H9 (cell line): ENCODE measurements at regions not wholly inside any gene's neighbourhood (a gene's known extent, or its start where the extent isn't known, plus 50 kb on each side); places are given as distances from the start of the nearest gene placed in this dataset.

Source experiments
- DNase-seq: peaks from one replicate; pipeline ENCODE4 v3.0.0-alpha.2; 2017
- H2AFZ ChIP-seq: one replicate; pipeline ENCODE4 v1.6.1; 2013; ENCODE audit warnings: mild to moderate bottlenecking, low read length, control low read depth, moderate library complexity
- H2AK5ac ChIP-seq: 2 replicates; pipeline ENCODE4 v1.6.1; 2013; ENCODE audit warnings: low read length, control low read depth, mixed read lengths; ENCODE audit not compliant: insufficient read length
- H2BK120ac ChIP-seq: one replicate; pipeline ENCODE4 v1.6.1; 2013; ENCODE audit warnings: low read depth, mild to moderate bottlenecking, low read length, control low read depth, inconsistent platforms; ENCODE audit not compliant: poor library complexity, severe bottlenecking
- H2BK12ac ChIP-seq: 2 replicates; pipeline ENCODE4 v1.6.1; 2013; ENCODE audit warnings: low read length, control low read depth, mixed read lengths, low read depth; ENCODE audit not compliant: insufficient read length
- H2BK15ac ChIP-seq: 2 replicates; pipeline ENCODE4 v1.6.1; 2013; ENCODE audit warnings: low read depth, low read length, control low read depth
- H2BK20ac ChIP-seq: one replicate; pipeline ENCODE4 v1.6.1; 2013; ENCODE audit warnings: low read depth, mild to moderate bottlenecking, low read length, control low read depth, inconsistent platforms; ENCODE audit not compliant: poor library complexity, severe bottlenecking
- H2BK5ac ChIP-seq: 2 replicates; pipeline ENCODE4 v1.6.1; 2013; ENCODE audit warnings: low read length, control low read depth, mixed read lengths; ENCODE audit not compliant: insufficient read length
- H3K14ac ChIP-seq: 2 replicates; pipeline ENCODE4 v1.6.1; 2013; ENCODE audit warnings: low read length, control low read depth; ENCODE audit not compliant: insufficient read depth
- H3K18ac ChIP-seq: 2 replicates; pipeline ENCODE4 v1.6.1; 2013; ENCODE audit warnings: low read depth, mild to moderate bottlenecking, mixed read lengths, low read length, control low read depth; ENCODE audit not compliant: insufficient read length
- H3K23ac ChIP-seq: 2 replicates; pipeline ENCODE4 v1.6.1; 2013; ENCODE audit warnings: low read length, control low read depth, mixed read lengths, low read depth; ENCODE audit not compliant: insufficient read length
- H3K23me2 ChIP-seq: 2 replicates; pipeline ENCODE4 v1.6.1; 2013; ENCODE audit warnings: low read depth, mild to moderate bottlenecking, mixed read lengths, low read length, control low read depth; ENCODE audit not compliant: insufficient read length, poor library complexity, severe bottlenecking
- H3K27ac ChIP-seq: 2 replicates; pipeline ENCODE4 v1.5.1; 2013; ENCODE audit warnings: low read length, control low read depth, mixed read lengths, low read depth; ENCODE audit not compliant: insufficient read length
- H3K27me3 ChIP-seq: 2 replicates; pipeline ENCODE4 v1.6.1; 2013; ENCODE audit warnings: low read length, control low read depth, inconsistent platforms; ENCODE audit not compliant: insufficient read depth
- H3K4ac ChIP-seq: 2 replicates; pipeline ENCODE4 v1.6.1; 2013; ENCODE audit warnings: low read depth, mild to moderate bottlenecking, control low read depth, inconsistent platforms, low read length, moderate library complexity
- H3K4me1 ChIP-seq: 2 replicates; pipeline ENCODE4 v1.6.1; 2013; ENCODE audit warnings: low read length, control low read depth, inconsistent platforms; ENCODE audit not compliant: insufficient read depth
- H3K4me2 ChIP-seq: 2 replicates; pipeline ENCODE4 v1.6.1; 2013; ENCODE audit warnings: low read length, control low read depth, mixed read lengths; ENCODE audit not compliant: insufficient read length, insufficient read depth
- H3K56ac ChIP-seq: 2 replicates; pipeline ENCODE4 v1.6.1; 2013; ENCODE audit warnings: low read depth, mild to moderate bottlenecking, mixed read lengths, low read length, control low read depth; ENCODE audit not compliant: insufficient read length
- H3K79me1 ChIP-seq: 2 replicates; pipeline ENCODE4 v1.6.1; 2013; ENCODE audit warnings: low read depth, mild to moderate bottlenecking, moderate library complexity, low read length, control low read depth, inconsistent platforms; ENCODE audit not compliant: insufficient read depth, poor library complexity, severe bottlenecking
- H3K79me2 ChIP-seq: 2 replicates; pipeline ENCODE4 v1.6.1; 2013; ENCODE audit warnings: low read length, control low read depth, inconsistent platforms; ENCODE audit not compliant: insufficient read depth
- H3K9ac ChIP-seq: 2 replicates; pipeline ENCODE4 v1.6.1; 2013; ENCODE audit warnings: low read length, control low read depth, mixed read lengths; ENCODE audit not compliant: insufficient read length; ENCODE audit errors: extremely low read depth
- H3K9me3 ChIP-seq: one replicate; pipeline ENCODE4 v1.6.1; 2013; ENCODE audit warnings: low read depth, low read length, inconsistent platforms; ENCODE audit not compliant: control insufficient read depth
- H3T11ph ChIP-seq: one replicate; pipeline ENCODE4 v1.6.1; 2013; ENCODE audit warnings: mild to moderate bottlenecking, low read length, control low read depth, inconsistent platforms
- H4K20me1 ChIP-seq: one replicate; pipeline ENCODE4 v1.6.1; 2013; ENCODE audit not compliant: control insufficient read depth, insufficient read length, insufficient read depth
- H4K5ac ChIP-seq: 2 replicates; pipeline ENCODE4 v1.6.1; 2013; ENCODE audit warnings: low read depth, mild to moderate bottlenecking, mixed read lengths, low read length, control low read depth; ENCODE audit not compliant: insufficient read length
- H4K8ac ChIP-seq: replicated peaks from 2 replicates; pipeline ENCODE4 v1.6.1; 2013; ENCODE audit warnings: low read length, control low read depth, mixed read lengths, low read depth; ENCODE audit not compliant: insufficient read length
- H4K91ac ChIP-seq: 2 replicates; pipeline ENCODE4 v1.6.1; 2013; ENCODE audit warnings: low read depth, mild to moderate bottlenecking, moderate library complexity, mixed read lengths, low read length, control low read depth; ENCODE audit not compliant: insufficient read length
- H3K27ac Mint-ChIP-seq, 3 experiments: 2 replicates in 2 of 3; 3 replicates in 1 of 3; pipeline ENCODE4 v1.8.0; 2020 to 2021; ENCODE audit warnings: mixed read lengths in 3 of 3, mild to moderate bottlenecking in 1 of 3, moderate library complexity in 1 of 3
- H3K27me3 Mint-ChIP-seq: 2 replicates; pipeline ENCODE4 v1.8.0; 2021; ENCODE audit warnings: low read depth, mild to moderate bottlenecking, moderate library complexity, mixed read lengths
- H3K36me3 Mint-ChIP-seq, 3 experiments: 2 replicates in 2 of 3; 3 replicates in 1 of 3; pipeline ENCODE4 v1.8.0; 2020 to 2021; ENCODE audit warnings: low read depth in 3 of 3, mixed read lengths in 3 of 3; ENCODE audit not compliant: insufficient read depth in 1 of 3
- H3K4me1 Mint-ChIP-seq, 2 experiments: 2 replicates each; pipeline ENCODE4 v1.8.0; 2020; ENCODE audit warnings: mixed read lengths in 2 of 2
- H3K4me3 Mint-ChIP-seq, 2 experiments: 2 replicates in 1 of 2; 3 replicates in 1 of 2; pipeline ENCODE4 v1.8.0; 2020 to 2021; ENCODE audit warnings: mild to moderate bottlenecking in 2 of 2, mixed read lengths in 2 of 2, moderate library complexity in 1 of 2
- H3K9me3 Mint-ChIP-seq, 2 experiments: 2 replicates in 1 of 2; 3 replicates in 1 of 2; pipeline ENCODE4 v1.8.0; 2020; ENCODE audit warnings: mild to moderate bottlenecking in 2 of 2, mixed read lengths in 2 of 2, moderate library complexity in 1 of 2
- CTCF ChIP-seq: fragments of 200-600 bp; sonication (generic); conservative IDR thresholded peaks from 3 replicates; pipeline ENCODE4 v1.8.0; 2021; ENCODE audit warnings: antibody characterized with exemption, mild to moderate bottlenecking
- WGBS: extraction: QIAGEN DNeasy Blood & Tissue Kit; methylation state at CpG from one replicate; pipeline ENCODE4 v1.1.7; 2013; ENCODE audit warnings: missing lambda C conversion rate, low lambda C conversion rate, mixed read lengths; ENCODE audit not compliant: insufficient read length; ENCODE audit errors: extremely low coverage; 5-methylcytosine and 5-hydroxymethylcytosine counted together

- Histone ChIP-seq H3K18ac (no peak overlapping the region), H3K4ac (no peak overlapping the region), H3K4me1 (peaks cover 2% of the 10 kb centered on the region), H2BK5ac (no peak overlapping the region), H3K27me3 (no peaks in the 10 kb centered on the region), H3T11ph (no peak overlapping the region), H3K4me2 (no peak overlapping the region), H3K9ac (no peak overlapping the region), H3K79me1 (no peaks in the 10 kb centered on the region), H4K8ac (no peak overlapping the region), H3K14ac (no peak overlapping the region), H3K23ac (no peak overlapping the region), H4K91ac (no peak overlapping the region), H3K27ac (no peak overlapping the region), H4K5ac (no peak overlapping the region), H3K79me2 (no peaks in the 10 kb centered on the region), H2BK120ac (no peak overlapping the region), H4K20me1 (no peaks in the 10 kb centered on the region), H3K23me2 (no peaks in the 10 kb centered on the region), H2BK15ac (no peak overlapping the region), H3K9me3 (no peaks in the 10 kb centered on the region), H2AFZ (no peak overlapping the region), H2BK12ac (no peak overlapping the region), H2BK20ac (no peak overlapping the region), H2AK5ac (no peak overlapping the region), H3K56ac (no peak overlapping the region)
- no peak overlapping the region for H3K27ac Mint-ChIP-seq
- no peaks in the 10 kb centered on the region for H3K9me3 Mint-ChIP-seq
- no CpG with 5 or more reads among the region's 5 CpGs for WGBS
- H3K27me3 Mint-ChIP-seq = no peaks in the 10 kb centered on the region
- no peak overlapping the region for H3K4me3 Mint-ChIP-seq
- no peak for TF ChIP-seq CTCF
- no peak for DNase-seq
- H3K36me3 Mint-ChIP-seq = no peaks in the 10 kb centered on the region
- peaks cover 13 to 14% of the 10 kb centered on the region in 2 experiments for H3K4me1 Mint-ChIP-seq
These were observed 102.9 kb upstream of the PGRMC2 start for GRCh38 chr4:128390475-128390996.
